Midbrain (tissue), 1 donor: ENCODE measurements at regions not wholly inside any gene's neighbourhood (a gene's known extent, or its start where the extent isn't known, plus 50 kb on each side); places are given as distances from the start of the nearest gene placed in this dataset.
A peak's percentile ranks its signal among the peaks of the same experiment; 100 is the strongest.
"Not testable (repeated sequence)": the region's sequence is repeated elsewhere in the genome, so short reads cannot be mapped to it uniquely, and the experiment has no call there.

Experiments
- DNase-seq: peaks from one replicate; lab custom pipeline; 2025; lab: John Stamatoyannopoulos, UW

- no peak for DNase-seq
Measured at GRCh38 chr9:78122631-78123030, 91.0 kb upstream of the GNAQ start.

DNA sequence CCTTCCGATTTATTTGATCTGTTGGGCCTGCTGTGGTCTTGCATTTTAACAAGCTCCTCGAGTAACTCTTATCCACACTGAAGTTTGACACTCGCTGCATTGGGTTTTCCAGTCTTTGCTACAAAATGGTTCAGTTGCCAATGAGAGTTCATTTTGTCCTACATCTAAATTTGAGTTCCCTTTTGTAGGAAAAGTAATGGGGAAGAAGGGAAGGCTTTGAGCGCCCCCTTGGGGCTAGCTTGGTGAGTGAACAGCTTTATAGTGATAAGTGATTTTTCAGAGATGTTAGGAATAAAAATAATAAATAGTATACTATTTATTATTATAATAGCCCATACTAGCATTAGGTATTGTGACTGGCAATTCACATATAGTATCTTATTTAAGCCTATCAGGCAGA is 89.9 kb upstream of the GNAQ start:
- peak; percentile 67 for DNase-seq

DNA sequence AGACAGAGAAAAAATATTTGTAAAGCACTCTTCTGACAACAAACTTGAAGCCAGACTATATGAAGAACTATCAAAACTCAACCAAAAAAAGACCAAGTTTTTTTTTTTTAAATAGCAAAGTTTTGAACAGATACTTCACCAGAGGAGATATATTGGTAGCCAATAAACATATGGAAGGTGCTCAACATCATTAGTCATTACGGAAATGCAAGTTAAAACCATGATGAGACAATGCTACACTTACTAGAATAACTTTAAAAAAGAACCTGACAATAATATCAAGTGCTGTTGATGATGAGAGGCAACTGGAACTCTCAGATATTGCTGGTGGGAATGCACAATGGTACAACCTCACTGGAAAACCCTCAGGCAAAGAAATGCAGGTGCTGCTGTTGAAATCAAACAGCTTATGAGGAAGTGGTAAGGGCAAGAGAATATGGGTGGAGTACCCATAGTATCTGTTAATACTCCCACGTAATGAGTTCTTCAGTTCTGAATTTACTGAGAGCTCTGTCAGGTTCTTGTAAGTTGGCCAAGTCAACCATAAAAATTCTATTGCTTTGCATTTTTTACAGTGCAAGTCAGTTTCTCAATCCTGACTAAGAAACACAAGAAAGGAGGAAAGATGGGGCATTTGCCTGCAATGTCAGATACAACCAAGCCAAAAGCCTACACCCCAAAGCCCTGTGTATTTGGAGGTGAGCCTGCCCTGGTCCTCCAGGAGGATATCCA is 87.3 kb upstream of the GNAQ start:
- DNase-seq = no peak

- no peak for DNase-seq
Measured at GRCh38 chr9:78115073-78115472, 83.5 kb upstream of the GNAQ start.

- no peak for DNase-seq
Measured at GRCh38 chr9:78114581-78114980, 83.0 kb upstream of the GNAQ start.

DNA sequence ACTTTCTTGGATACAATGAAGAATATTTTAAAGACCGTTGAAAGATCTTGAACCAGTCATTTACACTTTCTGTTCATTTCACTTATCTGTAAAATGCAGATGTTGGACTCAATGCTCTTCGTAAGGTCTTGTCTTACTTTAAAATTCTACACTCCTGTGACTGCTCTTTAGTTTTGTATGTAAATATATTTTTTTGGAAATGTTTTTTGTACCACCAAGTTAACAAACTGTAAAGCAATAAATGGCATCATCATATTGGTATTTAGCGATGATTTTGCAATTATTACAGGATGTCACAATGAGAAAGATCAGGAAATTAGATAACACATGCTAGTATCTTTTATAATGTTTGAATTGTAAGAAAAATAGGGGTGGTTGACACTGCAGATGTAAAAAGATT is 80.8 kb upstream of the GNAQ start:
- no peak for DNase-seq

- no peak for DNase-seq
Measured at GRCh38 chr9:78112004-78112403, 80.4 kb upstream of the GNAQ start.

DNA sequence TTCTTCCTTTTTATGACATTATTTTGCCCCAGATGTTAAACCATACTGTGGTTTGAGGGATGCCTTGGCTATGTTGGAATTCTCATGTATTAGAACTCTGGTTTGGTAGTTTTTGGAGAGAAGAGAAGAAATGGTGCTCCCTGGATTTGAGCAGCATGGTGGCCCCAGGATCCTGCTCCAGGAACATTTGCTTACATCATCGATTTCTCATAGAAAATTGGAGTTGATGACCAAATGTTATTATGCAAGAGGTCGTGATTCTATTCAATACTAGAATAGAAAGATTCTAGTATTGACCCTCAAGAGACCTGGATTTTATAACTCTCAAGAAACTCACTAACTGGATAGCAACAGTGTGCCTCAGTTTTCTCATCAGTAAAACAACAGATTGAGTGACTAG is 77.5 kb upstream of the GNAQ start:
- DNase-seq = no peak

DNA sequence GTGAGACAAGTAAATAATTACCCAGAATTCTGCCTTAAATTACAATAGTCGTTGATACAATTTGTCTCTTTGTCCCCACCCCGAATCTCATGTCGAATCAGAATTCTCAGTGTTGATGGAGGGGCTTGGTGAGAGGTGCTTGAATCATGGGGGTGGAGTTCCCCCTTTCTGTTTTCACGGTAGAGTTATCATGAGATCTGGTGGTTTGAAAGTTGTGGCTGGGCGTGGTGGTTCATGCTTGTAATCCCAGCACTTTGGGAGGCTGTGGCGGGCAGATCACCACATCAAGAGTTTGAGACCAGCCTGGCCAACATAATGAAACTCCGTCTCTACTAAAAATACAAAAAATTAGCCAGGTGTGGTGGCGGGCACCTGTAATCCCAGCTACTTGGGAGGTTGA is 75.0 kb upstream of the GNAQ start:
- DNase-seq = not testable (repeated sequence)

GRCh38 chr9:78103971-78104433 is 72.4 kb upstream of the GNAQ start:
- peak; percentile 11 for DNase-seq

DNA sequence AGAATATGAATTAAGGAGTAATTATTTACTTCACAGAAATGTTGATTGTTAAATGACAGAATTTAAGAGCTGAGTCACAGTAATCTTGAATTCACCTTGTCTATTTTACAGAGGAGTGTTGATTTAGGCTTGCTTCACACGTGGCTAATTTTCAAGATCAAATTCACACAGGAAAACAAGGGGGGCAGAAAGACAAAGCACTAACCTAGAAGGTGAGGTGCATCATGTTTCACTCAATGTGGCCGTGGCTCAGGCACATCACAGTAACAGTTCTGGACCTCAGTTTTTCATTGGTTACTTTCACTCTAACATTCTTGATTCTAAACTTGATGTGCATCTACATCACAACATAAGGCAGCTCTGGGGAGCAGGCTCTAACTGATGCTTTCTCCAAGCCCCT is 69.6 kb upstream of the GNAQ start:
- no peak for DNase-seq

- peak; percentile 39 for DNase-seq
Measured at GRCh38 chr9:78097541-78097940, 65.9 kb upstream of the GNAQ start.

GRCh38 chr9:78091731-78092130 is 60.1 kb upstream of the GNAQ start:
- no peak for DNase-seq

DNA sequence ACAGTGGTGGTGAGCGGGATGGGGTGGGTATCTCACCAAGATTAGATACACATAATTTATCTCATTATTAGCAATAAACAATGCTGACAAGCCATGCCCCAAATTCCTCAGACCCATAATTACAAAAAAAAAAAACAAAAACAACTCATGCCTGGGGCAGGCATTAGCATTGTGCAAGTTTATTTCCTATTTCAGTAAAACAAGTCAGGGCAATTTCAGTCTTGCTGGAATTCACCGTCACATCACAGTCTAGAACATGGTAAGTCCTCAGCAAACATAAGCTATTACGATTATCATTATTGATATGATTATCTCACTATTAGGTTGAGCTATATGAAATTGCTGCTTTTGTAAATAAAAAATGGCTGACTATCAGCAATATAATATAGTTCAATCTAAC is 57.5 kb upstream of the GNAQ start:
- DNase-seq = no peak

DNA sequence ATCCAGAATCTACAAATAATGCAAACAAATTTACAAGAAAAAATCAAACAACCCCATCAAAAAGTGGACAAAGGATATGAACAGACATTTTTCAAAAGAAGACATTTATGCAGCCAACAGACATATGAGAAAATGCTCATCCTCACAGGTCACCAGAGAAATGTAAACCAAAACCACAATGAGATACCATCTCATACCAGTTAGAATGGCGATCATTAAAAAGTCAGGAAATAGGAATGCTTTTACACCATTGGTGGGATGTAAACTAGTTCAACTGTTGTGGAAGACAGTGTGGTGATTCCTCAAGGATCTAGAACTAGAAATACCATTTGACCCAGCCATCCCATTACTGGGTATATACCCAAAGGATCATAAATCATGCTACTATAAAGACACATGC is 56.6 kb upstream of the GNAQ start:
- not testable (repeated sequence) for DNase-seq
